HCT116 (cell line): ENCODE measurements at regions not wholly inside any gene's neighbourhood (a gene's known extent, or its start where the extent isn't known, plus 50 kb on each side); places are given as distances from the start of the nearest gene placed in this dataset.

Source experiments
- CEBPB ChIP-seq: IDR thresholded peaks from 2 replicates; pipeline ENCODE4 v1.6.1; 2012; ENCODE audit warnings: low read depth
- ELF1 ChIP-seq: IDR thresholded peaks from 2 replicates; pipeline ENCODE4 v1.6.1; 2012; ENCODE audit warnings: low read depth, borderline replicate concordance
- EZH2 ChIP-seq: fragments of 200-600 bp; sonication (generic); IDR thresholded peaks from 2 replicates; pipeline ENCODE4 v1.6.1; 2017; ENCODE audit warnings: antibody characterized with exemption, mixed run types
- POLR2A ChIP-seq: IDR thresholded peaks from 2 replicates; pipeline ENCODE4 v1.7.0; 2011; ENCODE audit warnings: borderline replicate concordance; ENCODE audit not compliant: insufficient read depth, insufficient read length; ENCODE audit errors: extremely low read depth
- TCF7L2 ChIP-seq: IDR thresholded peaks from 2 replicates; pipeline ENCODE4 v1.7.0; 2011; ENCODE audit warnings: borderline replicate concordance, inconsistent platforms; ENCODE audit not compliant: insufficient read depth, insufficient read length; ENCODE audit errors: extremely low read depth
- ZFX ChIP-seq: fragments of 450-650 bp; IDR thresholded peaks from 2 replicates; pipeline ENCODE4 v1.6.1; 2017
- ZNF274 ChIP-seq: fragments of 200-500 bp; sonication (Bioruptor generic); IDR thresholded peaks from 2 replicates; pipeline ENCODE4 v1.6.1; 2014; ENCODE audit warnings: mild to moderate bottlenecking, low read depth, low read length, inconsistent platforms
- TF ChIP-seq, protein P1 (sequence below): IDR thresholded peaks from 2 replicates; pipeline ENCODE4 v1.6.1; 2012; ENCODE audit warnings: low read depth
- TF ChIP-seq, protein P2 (sequence below), 3 experiments: fragments of 200-600 bp in 1 of 3; sonication (generic) in 1 of 3; IDR thresholded peaks in 2 of 3; conservative IDR thresholded peaks in 1 of 3; 2 replicates each; pipeline ENCODE4 v1.5.1; 2012 to 2017; ENCODE audit warnings: low read depth in 2 of 3, low read length in 2 of 3, antibody characterized with exemption in 1 of 3, borderline replicate concordance in 1 of 3, control low read depth in 1 of 3, mild to moderate bottlenecking in 1 of 3, mixed read lengths in 1 of 3, mixed run types in 1 of 3, moderate library complexity in 1 of 3; ENCODE audit not compliant: insufficient read depth in 1 of 3

DNA sequence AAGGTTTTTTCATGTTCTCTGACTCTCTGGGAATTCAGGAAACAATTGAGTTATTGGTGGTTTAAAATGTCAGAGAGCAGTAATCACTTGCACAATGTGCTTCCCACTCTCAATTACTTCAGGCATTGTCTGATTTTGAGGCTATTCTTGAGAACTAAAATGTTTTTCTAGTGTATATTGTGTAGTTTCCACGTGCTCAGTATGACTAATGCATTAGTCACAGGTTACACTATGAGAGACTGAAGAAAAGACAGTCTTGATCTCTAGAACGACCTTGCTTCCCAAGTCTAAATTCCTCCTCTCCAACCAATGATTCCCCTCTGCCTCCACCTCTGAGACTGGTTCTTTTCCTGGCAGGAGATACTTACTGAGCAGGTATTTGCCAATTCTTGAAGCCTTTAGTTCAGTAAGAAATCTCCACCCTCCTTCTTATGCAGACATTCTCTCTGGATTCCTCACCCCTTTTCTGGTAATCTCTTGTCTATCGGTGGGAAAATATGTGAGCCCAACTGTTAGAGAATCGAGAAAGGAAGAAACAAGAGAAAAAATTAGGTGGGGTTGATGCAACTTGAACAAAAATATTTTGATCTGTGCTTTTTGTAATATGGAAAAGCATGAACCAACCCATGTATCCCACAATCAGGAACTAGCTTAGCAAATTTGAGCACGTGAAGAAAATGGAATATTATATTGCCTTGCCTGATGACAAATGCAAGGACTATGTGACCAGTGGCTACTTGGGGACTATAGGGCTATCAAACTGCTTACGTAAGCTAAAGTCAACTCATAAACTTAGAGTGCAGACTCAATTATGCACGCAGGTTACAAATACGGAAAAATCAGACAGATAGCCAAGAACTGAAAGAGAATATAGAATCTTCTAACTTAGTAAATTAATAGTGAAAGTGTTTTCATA, 61.1 kb upstream of the SLC22A16 start (continued):
- TF ChIP-seq TCF7L2, result no peak
- no peak for TF ChIP-seq ZNF274
- no peak for TF ChIP-seq EZH2
- no peak for TF ChIP-seq ZFX
- TF ChIP-seq, protein P1, sequence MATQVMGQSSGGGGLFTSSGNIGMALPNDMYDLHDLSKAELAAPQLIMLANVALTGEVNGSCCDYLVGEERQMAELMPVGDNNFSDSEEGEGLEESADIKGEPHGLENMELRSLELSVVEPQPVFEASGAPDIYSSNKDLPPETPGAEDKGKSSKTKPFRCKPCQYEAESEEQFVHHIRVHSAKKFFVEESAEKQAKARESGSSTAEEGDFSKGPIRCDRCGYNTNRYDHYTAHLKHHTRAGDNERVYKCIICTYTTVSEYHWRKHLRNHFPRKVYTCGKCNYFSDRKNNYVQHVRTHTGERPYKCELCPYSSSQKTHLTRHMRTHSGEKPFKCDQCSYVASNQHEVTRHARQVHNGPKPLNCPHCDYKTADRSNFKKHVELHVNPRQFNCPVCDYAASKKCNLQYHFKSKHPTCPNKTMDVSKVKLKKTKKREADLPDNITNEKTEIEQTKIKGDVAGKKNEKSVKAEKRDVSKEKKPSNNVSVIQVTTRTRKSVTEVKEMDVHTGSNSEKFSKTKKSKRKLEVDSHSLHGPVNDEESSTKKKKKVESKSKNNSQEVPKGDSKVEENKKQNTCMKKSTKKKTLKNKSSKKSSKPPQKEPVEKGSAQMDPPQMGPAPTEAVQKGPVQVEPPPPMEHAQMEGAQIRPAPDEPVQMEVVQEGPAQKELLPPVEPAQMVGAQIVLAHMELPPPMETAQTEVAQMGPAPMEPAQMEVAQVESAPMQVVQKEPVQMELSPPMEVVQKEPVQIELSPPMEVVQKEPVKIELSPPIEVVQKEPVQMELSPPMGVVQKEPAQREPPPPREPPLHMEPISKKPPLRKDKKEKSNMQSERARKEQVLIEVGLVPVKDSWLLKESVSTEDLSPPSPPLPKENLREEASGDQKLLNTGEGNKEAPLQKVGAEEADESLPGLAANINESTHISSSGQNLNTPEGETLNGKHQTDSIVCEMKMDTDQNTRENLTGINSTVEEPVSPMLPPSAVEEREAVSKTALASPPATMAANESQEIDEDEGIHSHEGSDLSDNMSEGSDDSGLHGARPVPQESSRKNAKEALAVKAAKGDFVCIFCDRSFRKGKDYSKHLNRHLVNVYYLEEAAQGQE, result no peak
- no peak for TF ChIP-seq POLR2A
- no peak; the same call in 1 of the 2 replicates for TF ChIP-seq ELF1
- TF ChIP-seq, protein P2, sequence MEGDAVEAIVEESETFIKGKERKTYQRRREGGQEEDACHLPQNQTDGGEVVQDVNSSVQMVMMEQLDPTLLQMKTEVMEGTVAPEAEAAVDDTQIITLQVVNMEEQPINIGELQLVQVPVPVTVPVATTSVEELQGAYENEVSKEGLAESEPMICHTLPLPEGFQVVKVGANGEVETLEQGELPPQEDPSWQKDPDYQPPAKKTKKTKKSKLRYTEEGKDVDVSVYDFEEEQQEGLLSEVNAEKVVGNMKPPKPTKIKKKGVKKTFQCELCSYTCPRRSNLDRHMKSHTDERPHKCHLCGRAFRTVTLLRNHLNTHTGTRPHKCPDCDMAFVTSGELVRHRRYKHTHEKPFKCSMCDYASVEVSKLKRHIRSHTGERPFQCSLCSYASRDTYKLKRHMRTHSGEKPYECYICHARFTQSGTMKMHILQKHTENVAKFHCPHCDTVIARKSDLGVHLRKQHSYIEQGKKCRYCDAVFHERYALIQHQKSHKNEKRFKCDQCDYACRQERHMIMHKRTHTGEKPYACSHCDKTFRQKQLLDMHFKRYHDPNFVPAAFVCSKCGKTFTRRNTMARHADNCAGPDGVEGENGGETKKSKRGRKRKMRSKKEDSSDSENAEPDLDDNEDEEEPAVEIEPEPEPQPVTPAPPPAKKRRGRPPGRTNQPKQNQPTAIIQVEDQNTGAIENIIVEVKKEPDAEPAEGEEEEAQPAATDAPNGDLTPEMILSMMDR (IDR thresholded peaks at IDR 0.05 in 2 of 3, conservative IDR thresholded peaks at IDR 0.05 in 1 of 3; ENCODE audit: borderline replicate concordance in 1 of 3, insufficient read depth in 1 of 3, low read depth in 2 of 3, low read length in 2 of 3), result no peak
- peak; percentile 78 for TF ChIP-seq CEBPB
